Naive thymus-derived CD4-positive, alpha-beta T cell (primary cell): ENCODE measurements at regions not wholly inside any gene's neighbourhood (a gene's known extent, or its start where the extent isn't known, plus 50 kb on each side); places are given as distances from the start of the nearest gene placed in this dataset.

Experiments
- ATAC-seq: fragments of 150-1000 bp; cut with Tn5 transposase; 2 replicates; pipeline ENCODE4 v1.10.0; 2021; ENCODE audit warnings: mild to moderate bottlenecking, moderate library complexity
- CTCF ChIA-PET: fragments of 350-600 bp; sonication (Branson Sonifier 250); formaldehyde crosslinking; loops from one replicate; lab custom pipeline; 2021; ENCODE audit warnings: antibody characterized with exemption; lab: Charles Lee
- POLR2A ChIA-PET: fragments of 350-600 bp; sonication (Branson Sonifier 250); formaldehyde crosslinking; loops from one replicate; lab custom pipeline; 2021; ENCODE audit warnings: antibody characterized with exemption, inconsistent platforms; lab: Charles Lee
- DNase-seq, 9 donors: peaks; one replicate each; pipeline versions ENCODE4 v3.0.0 to v3.0.0-alpha.2; 2020 to 2022; ENCODE audit warnings: mixed read lengths in 1 of 9
- H3K27ac ChIP-seq: one replicate; pipeline ENCODE4 v1.7.0; 2013; ENCODE audit warnings: mild to moderate bottlenecking, low read depth, low read length, moderate library complexity
- H3K27me3 ChIP-seq, 2 donors: one replicate each; pipeline ENCODE4 v1.7.0; 2013; ENCODE audit warnings: low read length in 2 of 2, mild to moderate bottlenecking in 2 of 2, moderate library complexity in 2 of 2; ENCODE audit not compliant: control insufficient read depth in 2 of 2, insufficient read depth in 2 of 2
- H3K36me3 ChIP-seq, 3 experiments: 1 replicate in 2 of 3; 2 replicates in 1 of 3; pipeline ENCODE4 v1.7.0; 2013; ENCODE audit warnings: low read length in 3 of 3, mild to moderate bottlenecking in 3 of 3, moderate library complexity in 1 of 3; ENCODE audit not compliant: insufficient read depth in 3 of 3, control insufficient read depth in 2 of 3
- H3K4me1 ChIP-seq, 2 donors: one replicate each; pipeline ENCODE4 v1.7.0; 2013; ENCODE audit warnings: low read length in 2 of 2, mild to moderate bottlenecking in 2 of 2, moderate library complexity in 1 of 2; ENCODE audit not compliant: control insufficient read depth in 2 of 2, insufficient read depth in 2 of 2
- H3K4me3 ChIP-seq: 2 replicates; pipeline ENCODE4 v1.7.0; 2013; ENCODE audit warnings: mild to moderate bottlenecking, low read length
- H3K9me3 ChIP-seq, 3 experiments: 1 replicate in 2 of 3; 2 replicates in 1 of 3; pipeline ENCODE4 v1.7.0; 2013; ENCODE audit warnings: low read length in 3 of 3; ENCODE audit not compliant: control insufficient read depth in 2 of 3
- H3K27ac Mint-ChIP-seq, 9 donors: one replicate each; pipeline ENCODE4 v1.8.0; 2020 to 2022; ENCODE audit warnings: mixed read lengths in 9 of 9, mild to moderate bottlenecking in 8 of 9, moderate library complexity in 5 of 9, inconsistent platforms in 2 of 9
- H3K27me3 Mint-ChIP-seq, 5 donors: one replicate each; pipeline ENCODE4 v1.8.0; 2021 to 2022; ENCODE audit warnings: mixed read lengths in 5 of 5, mild to moderate bottlenecking in 1 of 5
- H3K36me3 Mint-ChIP-seq, 5 donors: one replicate each; pipeline ENCODE4 v1.8.0; 2020 to 2022; ENCODE audit warnings: mixed read lengths in 5 of 5, mild to moderate bottlenecking in 3 of 5, inconsistent platforms in 1 of 5
- H3K4me1 Mint-ChIP-seq, 7 donors: one replicate each; pipeline ENCODE4 v1.8.0; 2020 to 2022; ENCODE audit warnings: mixed read lengths in 7 of 7, mild to moderate bottlenecking in 3 of 7, inconsistent platforms in 1 of 7
- H3K4me3 Mint-ChIP-seq, 10 donors: one replicate each; pipeline ENCODE4 v1.8.0; 2020 to 2022; ENCODE audit warnings: mild to moderate bottlenecking in 10 of 10, mixed read lengths in 10 of 10, moderate library complexity in 6 of 10, inconsistent platforms in 2 of 10
- H3K9me3 Mint-ChIP-seq, 11 donors: one replicate each; pipeline ENCODE4 v1.8.0; 2020 to 2022; ENCODE audit warnings: mixed read lengths in 11 of 11, mild to moderate bottlenecking in 4 of 11, inconsistent platforms in 1 of 11, moderate library complexity in 1 of 11
- intact Hi-C, 2 donors: fragments of 100-400 bp; cut with micrococcal nuclease; formaldehyde crosslinking; loops; one replicate each; pipeline ENCODE4 v1.15.1; 2023

- Histone ChIP-seq H3K4me3 (no peak overlapping the region), H3K27me3 (no peaks in the 10 kb centered on the region), H3K36me3 (no peaks in the 10 kb centered on the region), H3K27ac (no peak overlapping the region), H3K9me3 (no peaks in the 10 kb centered on the region), H3K4me1 (no peaks in the 10 kb centered on the region)
- intact Hi-C loops = loop anchor here in 1 of 2 donors (10.0 kb wide), 1 partner anchor 510 kb away; no protein-coding TSS in a partner anchor
- peaks cover 0 to 1% (median 0%) of the 10 kb centered on the region in 7 donors for H3K4me1 Mint-ChIP-seq
- H3K27me3 Mint-ChIP-seq = peaks cover 5 to 32% (median 24%) of the 10 kb centered on the region in 5 donors
- ATAC-seq (no peak), DNase-seq (no peak)
- ChIA-PET POLR2A (no interaction called here), CTCF (no interaction called here)
- no peak overlapping the region for H3K4me3 Mint-ChIP-seq
- peaks cover 0 to 6% (median 0%) of the 10 kb centered on the region in 11 donors for H3K9me3 Mint-ChIP-seq
- H3K27ac Mint-ChIP-seq = no peak overlapping the region
- no peaks in the 10 kb centered on the region for H3K36me3 Mint-ChIP-seq
These were observed 178.1 kb downstream of the IL15 start for GRCh38 chr4:141814499-141814898.

GRCh38 chr4:141815646-141816045, 179.3 kb downstream of the IL15 start:
- no peak overlapping the region for H3K4me3 Mint-ChIP-seq
- H3K36me3 Mint-ChIP-seq = no peaks in the 10 kb centered on the region
- H3K27me3 ChIP-seq = no peaks in the 10 kb centered on the region
- H3K36me3 ChIP-seq = no peaks in the 10 kb centered on the region
- H3K27ac Mint-ChIP-seq = no peak overlapping the region
- H3K9me3 Mint-ChIP-seq = peaks cover 0 to 6% (median 0%) of the 10 kb centered on the region in 11 donors
- no peak for ATAC-seq
- DNase-seq = no peak
- H3K4me1 ChIP-seq = no peaks in the 10 kb centered on the region
- H3K4me1 Mint-ChIP-seq = peaks cover 0 to 1% (median 0%) of the 10 kb centered on the region in 7 donors
- intact Hi-C loops = loop anchor here in 1 of 2 donors (10.0 kb wide), 1 partner anchor 511 kb away; no protein-coding TSS in a partner anchor
- H3K9me3 ChIP-seq = no peaks in the 10 kb centered on the region
- H3K27me3 Mint-ChIP-seq = peaks cover 5 to 26% (median 24%) of the 10 kb centered on the region in 5 donors
- H3K27ac ChIP-seq = no peak overlapping the region
- CTCF ChIA-PET = no interaction called here
- no peak overlapping the region for H3K4me3 ChIP-seq
- POLR2A ChIA-PET = no interaction called here

- Histone ChIP-seq H3K4me1 (no peaks in the 10 kb centered on the region), H3K36me3 (no peaks in the 10 kb centered on the region), H3K9me3 (no peaks in the 10 kb centered on the region), H3K4me3 (no peak overlapping the region), H3K27me3 (no peaks in the 10 kb centered on the region), H3K27ac (no peak overlapping the region)
- Mint-ChIP-seq H3K27ac (no peak overlapping the region), H3K4me1 (peaks cover 0 to 2% (median 0%) of the 10 kb centered on the region in 7 donors), H3K9me3 (no peaks in the 10 kb centered on the region), H3K4me3 (no peak overlapping the region), H3K36me3 (no peaks in the 10 kb centered on the region), H3K27me3 (peaks cover 0 to under 1% (median 0%) of the 10 kb centered on the region in 5 donors)
- ATAC-seq (no peak), DNase-seq (no peak)
- POLR2A ChIA-PET = no interaction called here
- intact Hi-C loops = no loop called here
- CTCF ChIA-PET = no interaction called here
These were observed 189.9 kb downstream of the IL15 start for GRCh38 chr4:141826260-141826659.

DNA sequence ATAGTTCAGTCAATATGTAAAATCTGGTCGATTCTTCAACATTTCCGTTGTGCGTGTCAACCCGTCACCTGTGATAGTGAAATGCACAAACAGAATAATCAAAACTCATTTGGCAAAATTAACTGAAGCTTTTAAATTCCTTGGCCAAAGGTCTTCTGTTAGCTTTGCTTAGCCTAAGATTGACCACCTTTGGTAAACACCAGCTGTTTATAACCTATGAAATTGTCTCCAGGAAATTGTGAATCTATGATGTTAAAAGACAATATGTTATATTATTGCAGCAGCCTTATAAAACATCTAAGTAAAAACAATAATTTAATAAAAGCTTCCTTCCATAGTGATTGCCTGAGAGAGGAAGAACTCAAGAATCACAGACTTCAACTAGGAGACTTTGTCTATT, 196.8 kb downstream of the IL15 start:
- ATAC-seq (no peak), DNase-seq (no peak)
- peaks cover 0 to 15% (median 6%) of the 10 kb centered on the region in 5 donors for H3K27me3 Mint-ChIP-seq
- H3K27ac Mint-ChIP-seq = no peak overlapping the region
- H3K4me1 ChIP-seq = no peaks in the 10 kb centered on the region
- intact Hi-C loops = no loop called here
- H3K4me3 ChIP-seq = no peak overlapping the region
- peaks cover 0 to 4% (median 0%) of the 10 kb centered on the region in 5 donors for H3K36me3 Mint-ChIP-seq
- H3K4me3 Mint-ChIP-seq = no peak overlapping the region
- ChIA-PET CTCF (no interaction called here), POLR2A (no interaction called here)
- peaks cover 0 to 13% (median 1%) of the 10 kb centered on the region in 11 donors for H3K9me3 Mint-ChIP-seq
- no peak overlapping the region for H3K27ac ChIP-seq
- peaks cover 0 to 2% (median 0%) of the 10 kb centered on the region in 7 donors for H3K4me1 Mint-ChIP-seq
- no peaks in the 10 kb centered on the region for H3K9me3 ChIP-seq
- no peaks in the 10 kb centered on the region for H3K36me3 ChIP-seq
- H3K27me3 ChIP-seq = no peaks in the 10 kb centered on the region

- no peaks in the 10 kb centered on the region for H3K27me3 ChIP-seq
- Mint-ChIP-seq H3K36me3 (no peaks in the 10 kb centered on the region), H3K27ac (no peak overlapping the region), H3K27me3 (peaks cover 0 to 15% (median 11%) of the 10 kb centered on the region in 5 donors), H3K4me3 (no peak overlapping the region), H3K9me3 (peaks cover 0 to 6% (median 0%) of the 10 kb centered on the region in 11 donors), H3K4me1 (no peaks in the 10 kb centered on the region)
- no peaks in the 10 kb centered on the region for H3K36me3 ChIP-seq
- no peaks in the 10 kb centered on the region for H3K9me3 ChIP-seq
- intact Hi-C loops = no loop called here
- POLR2A ChIA-PET = no interaction called here
- no peaks in the 10 kb centered on the region for H3K4me1 ChIP-seq
- no peak for DNase-seq
- no peak overlapping the region for H3K27ac ChIP-seq
- ATAC-seq = no peak
- CTCF ChIA-PET = no interaction called here
- no peak overlapping the region for H3K4me3 ChIP-seq
These were observed 204.1 kb downstream of the IL15 start for GRCh38 chr4:141840299-141840986.

DNA sequence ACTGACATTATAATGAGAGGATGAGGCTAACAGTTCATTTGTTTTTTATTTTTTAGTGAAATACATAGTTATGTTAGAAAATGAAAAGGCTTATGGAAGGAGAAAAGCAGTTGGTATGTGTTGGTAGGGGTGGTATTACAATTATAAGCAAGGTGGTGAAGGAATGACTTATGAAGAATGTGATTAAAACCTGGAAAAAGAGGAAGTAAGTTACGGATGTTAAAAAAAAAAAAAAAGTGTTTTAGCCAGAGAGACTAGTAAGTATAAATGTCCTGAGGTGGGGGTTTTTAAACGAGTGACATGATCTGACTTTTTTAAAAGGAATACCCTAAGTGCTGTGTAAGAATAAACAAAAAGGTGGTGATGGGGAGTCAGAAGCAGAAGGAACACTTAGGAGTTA, 206.8 kb downstream of the IL15 start:
- H3K36me3 Mint-ChIP-seq = no peaks in the 10 kb centered on the region
- H3K4me3 Mint-ChIP-seq = no peak overlapping the region
- no peak overlapping the region for H3K27ac Mint-ChIP-seq
- H3K9me3 Mint-ChIP-seq = no peaks in the 10 kb centered on the region
- peaks cover 4 to 18% (median 14%) of the 10 kb centered on the region in 5 donors for H3K27me3 Mint-ChIP-seq
- Histone ChIP-seq H3K9me3 (no peaks in the 10 kb centered on the region), H3K4me1 (no peaks in the 10 kb centered on the region), H3K27ac (no peak overlapping the region), H3K27me3 (no peaks in the 10 kb centered on the region), H3K36me3 (no peaks in the 10 kb centered on the region), H3K4me3 (no peak overlapping the region)
- ChIA-PET CTCF (no interaction called here), POLR2A (interaction anchor here (0.6 kb wide), 1 partner anchor 179 kb away, joined by 3 read pairs; no protein-coding TSS in a partner anchor)
- no peak for DNase-seq
- ATAC-seq = no peak
- no peaks in the 10 kb centered on the region for H3K4me1 Mint-ChIP-seq
- intact Hi-C loops = no loop called here

DNA sequence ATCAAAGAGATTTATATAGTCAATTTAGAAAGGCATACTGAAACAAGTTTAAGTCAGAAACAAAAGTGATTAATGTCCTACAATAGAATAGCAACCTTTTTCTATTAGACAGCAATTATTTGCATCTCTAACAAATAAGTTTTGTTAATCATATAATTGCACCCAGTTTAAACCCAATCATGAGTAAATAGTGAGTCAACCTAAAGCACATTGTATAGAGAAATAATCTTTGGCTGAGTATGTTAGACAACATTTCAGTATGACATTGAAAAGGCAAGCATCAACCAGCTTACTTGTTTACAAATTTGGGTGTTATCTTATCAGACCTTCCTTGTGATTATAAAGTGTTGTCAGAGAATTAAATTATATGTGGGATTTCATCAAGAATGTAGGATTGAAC, 209.5 kb downstream of the IL15 start:
- intact Hi-C loops = no loop called here
- Histone ChIP-seq H3K4me1 (no peaks in the 10 kb centered on the region), H3K4me3 (no peak overlapping the region), H3K27me3 (no peaks in the 10 kb centered on the region), H3K9me3 (no peaks in the 10 kb centered on the region), H3K27ac (no peak overlapping the region), H3K36me3 (no peaks in the 10 kb centered on the region)
- DNase-seq (no peak), ATAC-seq (no peak)
- CTCF ChIA-PET = no interaction called here
- H3K36me3 Mint-ChIP-seq = no peaks in the 10 kb centered on the region
- H3K9me3 Mint-ChIP-seq = no peaks in the 10 kb centered on the region
- peaks cover 4 to 21% (median 15%) of the 10 kb centered on the region in 5 donors for H3K27me3 Mint-ChIP-seq
- H3K4me3 Mint-ChIP-seq = no peak overlapping the region
- no peak overlapping the region for H3K27ac Mint-ChIP-seq
- POLR2A ChIA-PET = no interaction called here
- H3K4me1 Mint-ChIP-seq = no peaks in the 10 kb centered on the region
